ENCODE measurements at regions not wholly inside any gene's neighbourhood (a gene's known extent, or its start where the extent isn't known, plus 50 kb on each side); places are given as distances from the start of the nearest gene placed in this dataset.
A peak's percentile ranks its signal among the peaks of the same experiment; 100 is the strongest.

DNA sequence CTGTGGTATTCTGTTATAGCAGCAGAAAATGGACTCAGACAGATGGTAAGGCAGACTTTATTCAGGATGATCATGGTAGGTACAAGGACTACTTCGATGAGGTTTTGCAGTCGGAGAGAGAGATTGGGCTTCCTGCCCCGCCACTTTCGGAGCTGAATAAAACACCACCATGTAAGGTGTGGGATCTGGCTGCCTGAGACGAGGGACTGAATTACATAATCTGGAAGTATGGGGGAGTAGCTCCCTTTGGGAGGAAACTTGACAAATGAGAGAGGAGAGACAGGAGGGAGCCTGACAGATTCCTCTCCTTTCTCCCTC is 255.5 kb upstream of the GATB start:
- no peak for ATAC-seq (ENCODE audit: low read depth)
- H3K9me3 Mint-ChIP-seq, result no peaks in the 10 kb centered on the region

DNA sequence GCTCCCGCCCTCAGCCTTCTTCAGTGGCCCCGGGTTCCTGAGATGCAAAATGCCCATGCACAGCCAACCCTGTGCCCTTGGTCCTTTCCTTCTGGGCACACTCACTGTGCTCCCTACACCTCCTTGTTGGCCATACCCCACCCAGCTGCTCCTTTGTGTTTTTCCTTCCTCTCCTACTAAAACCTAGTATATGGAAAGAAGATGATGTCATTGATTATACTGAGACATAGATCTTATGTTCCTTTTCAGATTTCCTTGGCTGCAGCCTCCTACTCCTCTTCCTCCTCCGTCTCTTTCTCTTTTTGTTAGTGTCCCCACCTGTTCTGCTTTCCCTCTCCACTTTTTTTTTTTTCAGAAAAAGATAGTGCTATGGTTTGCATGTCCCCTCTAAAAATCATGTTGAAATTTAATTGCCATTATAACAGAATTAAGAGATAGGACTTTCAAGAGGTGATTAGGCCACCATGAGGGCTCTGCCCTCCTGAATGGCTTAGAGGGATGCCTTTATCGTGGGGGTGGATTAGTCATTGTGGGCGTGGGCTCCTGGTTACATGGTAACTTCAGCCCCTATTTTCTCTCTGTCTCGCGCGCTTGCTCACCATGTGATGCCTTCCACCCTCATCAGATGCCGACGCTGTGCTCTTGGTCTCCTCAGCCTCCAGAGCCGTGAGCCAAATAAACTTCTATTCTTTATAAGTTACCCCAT is 254.9 kb upstream of the GATB start:
- no peak overlapping the region for H3K27ac Mint-ChIP-seq
- H3K4me1 Mint-ChIP-seq, result peaks cover 10% of the 10 kb centered on the region
- H3K4me3 Mint-ChIP-seq, result no peak overlapping the region

More for the DNA sequence above, 255.5 kb upstream of the GATB start:
- H3K4me3 Mint-ChIP-seq, result no peak overlapping the region
- no peak overlapping the region for H3K27ac Mint-ChIP-seq
- peaks cover 6% of the 10 kb centered on the region for H3K27me3 Mint-ChIP-seq
- H3K36me3 Mint-ChIP-seq, result no peaks in the 10 kb centered on the region
- DNase-seq (ENCODE audit: low spot score in 2 of 2), result no peak
- H3K4me1 Mint-ChIP-seq, result peaks cover 10% of the 10 kb centered on the region

DNA sequence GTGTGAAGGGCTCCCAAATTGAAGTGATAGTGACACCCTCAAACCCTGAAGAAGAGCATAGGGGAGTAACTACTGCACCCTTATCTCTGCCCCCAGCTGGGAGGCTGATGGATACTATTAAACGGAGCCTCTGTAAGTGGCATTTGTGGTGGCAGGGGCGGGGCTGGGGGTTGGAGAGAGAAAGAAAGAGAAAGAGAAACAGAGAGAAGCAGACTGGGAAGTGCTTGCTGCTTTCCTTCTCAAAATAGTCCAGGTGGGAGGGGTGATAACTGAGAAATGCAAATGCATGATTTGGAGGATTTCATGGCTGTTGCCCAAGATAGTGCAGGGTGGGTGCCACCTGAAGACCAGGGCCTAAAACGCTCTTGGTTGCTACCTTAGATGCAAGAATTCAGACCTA is 253.5 kb upstream of the GATB start:
- peaks cover 4% of the 10 kb centered on the region for H3K27me3 Mint-ChIP-seq

More for the DNA sequence above, 254.9 kb upstream of the GATB start:
- ATAC-seq (ENCODE audit: low read depth) (no peak), DNase-seq (ENCODE audit: low spot score in 2 of 2) (no peak)
- Mint-ChIP-seq H3K36me3 (no peaks in the 10 kb centered on the region), H3K27me3 (peaks cover 6% of the 10 kb centered on the region), H3K9me3 (no peaks in the 10 kb centered on the region)

DNA sequence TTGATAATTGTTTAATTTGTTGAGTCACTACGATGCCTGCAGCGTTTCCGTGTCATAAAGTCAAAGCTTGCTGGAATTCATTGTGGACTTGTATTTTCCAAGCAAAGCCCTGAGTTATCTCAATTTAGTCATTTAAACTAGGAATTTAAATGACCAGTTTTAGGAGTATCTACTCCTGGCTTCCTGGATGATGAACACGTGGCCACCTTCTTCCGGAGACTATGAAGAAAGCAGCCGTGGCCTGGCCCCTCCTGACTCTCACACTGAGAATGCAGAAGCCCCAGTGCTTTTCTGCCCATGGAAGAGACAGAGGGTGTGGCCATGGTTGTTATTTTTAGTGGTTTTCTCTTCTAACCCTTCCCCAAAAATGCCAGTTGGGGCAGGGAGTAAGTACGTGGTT is 250.7 kb upstream of the GATB start:
- Mint-ChIP-seq H3K9me3 (no peaks in the 10 kb centered on the region), H3K4me3 (no peak overlapping the region), H3K36me3 (no peaks in the 10 kb centered on the region), H3K27me3 (peaks cover 2% of the 10 kb centered on the region), H3K27ac (no peak overlapping the region), H3K4me1 (peaks cover 10% of the 10 kb centered on the region)
- ATAC-seq (ENCODE audit: low read depth) (no peak), DNase-seq (ENCODE audit: low spot score in 2 of 2) (no peak)

More for the DNA sequence above, 253.5 kb upstream of the GATB start:
- Mint-ChIP-seq H3K27ac (peak overlapping the region; percentile 43), H3K4me3 (peak overlapping the region; percentile 30), H3K4me1 (peaks cover 10% of the 10 kb centered on the region), H3K9me3 (no peaks in the 10 kb centered on the region), H3K36me3 (no peaks in the 10 kb centered on the region)
- DNase-seq (ENCODE audit: low spot score in 2 of 2), result no peak
- peak; percentile 53 for ATAC-seq (ENCODE audit: low read depth)

DNA sequence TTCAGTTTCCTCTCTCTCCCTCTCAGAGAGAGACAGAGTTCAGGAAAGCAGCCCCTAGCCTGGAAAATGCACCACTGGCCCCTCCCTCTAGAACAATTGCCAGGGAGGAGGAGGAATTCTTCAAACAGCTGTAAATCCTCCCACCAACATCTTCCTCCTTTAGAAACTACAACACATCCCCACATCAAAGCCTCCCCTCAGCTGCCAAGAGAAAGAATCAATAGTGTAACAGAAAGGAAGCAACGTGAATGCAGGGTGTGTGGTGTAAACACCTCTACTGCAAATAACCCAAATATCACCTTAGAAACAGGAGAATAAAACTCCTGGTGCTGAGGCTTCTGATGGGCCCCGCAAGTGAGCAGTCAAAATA is 249.9 kb upstream of the GATB start:
- H3K36me3 Mint-ChIP-seq, result no peaks in the 10 kb centered on the region
- peaks cover 10% of the 10 kb centered on the region for H3K4me1 Mint-ChIP-seq
- H3K4me3 Mint-ChIP-seq, result no peak overlapping the region
- ATAC-seq (ENCODE audit: low read depth) (no peak), DNase-seq (ENCODE audit: low spot score in 2 of 2) (no peak)
- H3K9me3 Mint-ChIP-seq, result no peaks in the 10 kb centered on the region
- H3K27me3 Mint-ChIP-seq, result peaks cover 2% of the 10 kb centered on the region
- no peak overlapping the region for H3K27ac Mint-ChIP-seq

DNA sequence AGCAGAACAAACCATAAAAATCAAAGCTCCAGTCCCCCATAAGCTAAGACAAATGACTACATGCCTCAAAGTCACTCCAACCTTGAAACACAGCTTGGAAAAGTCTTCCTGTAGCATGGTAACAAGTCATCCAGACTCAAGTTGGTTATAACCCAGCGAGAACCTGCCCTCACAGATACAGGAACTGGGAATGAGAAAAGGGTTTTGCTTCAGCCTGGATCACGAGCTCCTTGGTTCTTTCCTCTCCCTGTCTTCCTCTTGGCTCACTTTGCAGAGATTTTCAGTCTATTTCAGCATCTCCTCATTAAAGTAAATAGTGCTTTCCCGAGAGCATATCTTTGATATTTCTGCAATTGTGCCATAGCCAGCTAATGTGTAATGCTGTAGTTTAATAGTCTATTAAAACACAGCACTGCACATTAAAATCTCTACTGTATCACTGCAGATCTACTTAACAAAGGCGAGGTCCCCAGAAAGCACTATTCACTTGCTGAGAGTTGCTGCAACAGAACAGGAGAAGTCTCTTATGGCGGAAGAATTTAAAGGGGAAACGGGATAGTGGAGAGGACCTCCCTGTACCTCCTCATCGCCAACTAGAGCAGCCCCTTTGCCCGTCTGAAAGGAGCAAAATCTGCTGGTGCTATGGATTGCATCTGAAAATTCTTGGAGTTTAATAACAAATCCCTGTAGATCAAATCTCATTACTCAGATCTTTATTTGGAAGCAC is 249.3 kb upstream of the GATB start:
- Mint-ChIP-seq H3K27me3 (peaks cover 2% of the 10 kb centered on the region), H3K4me3 (no peak overlapping the region), H3K4me1 (peaks cover 10% of the 10 kb centered on the region), H3K36me3 (no peaks in the 10 kb centered on the region), H3K27ac (no peak overlapping the region), H3K9me3 (no peaks in the 10 kb centered on the region)
- DNase-seq (ENCODE audit: low spot score in 2 of 2) (no peak), ATAC-seq (ENCODE audit: low read depth) (no peak)

DNA sequence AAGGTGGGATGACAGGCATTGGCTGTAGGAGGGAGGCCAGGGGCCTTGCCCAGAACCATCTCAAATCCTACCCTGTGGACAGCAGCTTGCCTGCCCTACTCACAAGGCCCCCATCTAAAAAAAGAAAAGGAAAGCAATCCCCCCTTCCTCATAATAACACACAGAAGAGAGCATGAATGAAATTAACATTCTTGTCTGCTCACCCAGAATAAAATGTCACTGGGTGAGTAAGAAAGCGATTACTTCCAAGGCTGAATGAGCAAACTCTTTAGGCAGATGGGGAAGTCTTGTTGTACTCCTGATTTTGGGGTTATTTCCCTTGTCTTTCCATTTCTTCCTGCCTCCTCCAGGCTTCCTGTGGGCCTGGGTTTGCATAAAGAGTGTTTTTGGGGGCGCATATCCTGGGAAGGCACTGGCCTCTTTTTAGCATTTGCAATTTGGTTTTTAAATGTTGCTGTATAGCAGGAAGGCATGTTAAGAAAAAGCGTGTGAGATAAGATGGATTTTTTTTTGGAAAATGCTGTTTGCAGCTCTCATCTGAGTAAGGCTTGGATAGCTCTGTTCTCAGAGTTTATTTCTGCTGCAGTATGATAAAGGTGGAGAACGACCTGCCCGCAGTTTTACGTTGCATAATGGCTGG is 248.3 kb upstream of the GATB start:
- Mint-ChIP-seq H3K27ac (no peak overlapping the region), H3K27me3 (peaks cover 4% of the 10 kb centered on the region), H3K36me3 (no peaks in the 10 kb centered on the region), H3K4me3 (no peak overlapping the region), H3K9me3 (no peaks in the 10 kb centered on the region), H3K4me1 (peaks cover 3% of the 10 kb centered on the region)
- DNase-seq (ENCODE audit: low spot score in 2 of 2) (no peak), ATAC-seq (ENCODE audit: low read depth) (no peak)

DNA sequence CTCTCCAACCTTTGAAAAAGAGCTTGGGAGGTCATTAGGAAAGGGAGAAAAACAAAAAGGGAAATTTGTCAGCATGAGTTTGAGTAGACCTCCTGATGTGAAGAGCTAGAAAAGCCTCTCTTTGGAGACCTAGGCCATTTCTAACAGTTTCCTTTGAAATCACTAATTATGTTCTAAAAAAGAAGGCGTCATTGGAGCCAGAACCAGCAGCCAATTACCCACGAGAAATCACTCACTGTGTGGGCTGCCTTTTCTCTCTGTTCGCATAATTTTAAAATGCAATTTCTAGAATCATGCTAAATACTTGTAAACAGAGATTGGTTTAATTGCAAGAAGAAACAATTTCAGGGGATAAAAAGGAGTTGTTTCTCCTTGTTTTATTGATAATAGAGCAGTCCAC is 246.3 kb upstream of the GATB start:
- Mint-ChIP-seq H3K4me1 (no peaks in the 10 kb centered on the region), H3K27me3 (peaks cover 4% of the 10 kb centered on the region), H3K36me3 (no peaks in the 10 kb centered on the region), H3K4me3 (no peak overlapping the region), H3K9me3 (no peaks in the 10 kb centered on the region), H3K27ac (no peak overlapping the region)
- no peak for DNase-seq (ENCODE audit: low spot score in 2 of 2)
- ATAC-seq (ENCODE audit: low read depth), result no peak

DNA sequence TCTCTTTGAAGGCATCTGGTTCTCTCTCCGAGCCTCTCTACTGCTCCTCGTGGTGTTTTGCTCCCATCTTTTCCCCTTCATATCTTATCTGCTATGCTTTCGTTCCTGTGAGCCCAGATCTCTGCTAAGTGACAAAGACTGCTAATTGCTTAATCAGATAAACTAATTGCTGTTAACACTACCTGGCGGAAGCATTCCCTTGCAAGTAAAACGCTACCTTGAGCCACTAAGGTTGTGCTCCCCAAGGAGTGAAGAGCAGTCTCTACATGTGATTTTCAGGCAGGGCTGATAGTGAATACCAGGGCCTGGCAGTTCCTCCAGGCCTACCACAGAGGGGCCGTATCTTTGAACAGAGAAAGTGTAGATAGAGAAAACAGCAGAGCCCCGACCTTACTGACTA is 244.0 kb upstream of the GATB start:
- Mint-ChIP-seq H3K27ac (no peak overlapping the region), H3K27me3 (peaks cover 2% of the 10 kb centered on the region), H3K4me3 (no peak overlapping the region), H3K4me1 (no peaks in the 10 kb centered on the region), H3K36me3 (no peaks in the 10 kb centered on the region), H3K9me3 (no peaks in the 10 kb centered on the region)
- ATAC-seq (ENCODE audit: low read depth), result no peak
- DNase-seq (ENCODE audit: low spot score in 2 of 2), result no peak

DNA sequence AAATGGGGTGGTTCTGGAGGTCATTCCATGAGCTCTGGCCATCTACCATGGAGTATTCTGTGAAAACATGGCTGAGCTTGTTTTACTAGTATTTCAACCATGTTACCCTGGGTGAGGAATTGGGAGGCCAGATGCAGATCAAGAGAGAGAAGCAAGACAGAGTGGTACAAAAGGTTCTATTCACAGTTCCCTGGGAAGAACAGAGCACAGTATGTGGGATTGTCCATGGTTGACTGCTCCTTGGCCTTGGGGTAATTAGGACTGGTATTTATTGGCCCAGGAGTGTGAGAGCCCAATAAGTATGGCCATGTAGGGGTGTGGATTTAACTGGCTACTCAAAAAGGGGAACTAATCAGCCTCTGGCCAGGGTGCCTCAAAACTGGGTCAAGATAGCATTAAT is 239.7 kb upstream of the GATB start:
- no peak for ATAC-seq (ENCODE audit: low read depth)
- Mint-ChIP-seq H3K36me3 (no peaks in the 10 kb centered on the region), H3K4me3 (no peak overlapping the region), H3K9me3 (no peaks in the 10 kb centered on the region), H3K4me1 (no peaks in the 10 kb centered on the region), H3K27ac (no peak overlapping the region), H3K27me3 (peaks cover 5% of the 10 kb centered on the region)
- DNase-seq (ENCODE audit: low spot score in 2 of 2), result no peak

DNA sequence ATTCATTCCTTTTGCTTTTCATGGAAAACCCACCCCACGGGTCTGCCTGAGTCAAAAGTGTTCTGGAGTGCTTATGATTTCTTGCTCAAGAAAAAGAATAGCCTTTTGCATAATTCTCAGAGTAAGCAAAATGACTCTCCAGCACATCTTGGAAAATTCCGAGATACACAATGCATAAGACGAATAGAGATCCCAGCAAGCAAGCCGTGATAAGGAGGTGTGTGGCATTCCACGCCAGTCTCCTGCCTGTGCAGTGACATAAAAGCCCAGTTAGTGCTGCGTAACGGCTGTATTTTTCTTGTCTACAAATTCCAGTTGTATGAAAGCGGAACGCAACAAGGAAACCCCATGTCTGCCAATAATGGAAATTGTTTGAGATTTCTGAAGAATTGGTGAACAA is 237.9 kb upstream of the GATB start:
- no peak for ATAC-seq (ENCODE audit: low read depth)
- Mint-ChIP-seq H3K27ac (no peak overlapping the region), H3K9me3 (no peaks in the 10 kb centered on the region), H3K36me3 (no peaks in the 10 kb centered on the region), H3K4me1 (no peaks in the 10 kb centered on the region), H3K27me3 (peaks cover 2% of the 10 kb centered on the region), H3K4me3 (no peak overlapping the region)
- DNase-seq (ENCODE audit: low spot score in 2 of 2), result no peak

DNA sequence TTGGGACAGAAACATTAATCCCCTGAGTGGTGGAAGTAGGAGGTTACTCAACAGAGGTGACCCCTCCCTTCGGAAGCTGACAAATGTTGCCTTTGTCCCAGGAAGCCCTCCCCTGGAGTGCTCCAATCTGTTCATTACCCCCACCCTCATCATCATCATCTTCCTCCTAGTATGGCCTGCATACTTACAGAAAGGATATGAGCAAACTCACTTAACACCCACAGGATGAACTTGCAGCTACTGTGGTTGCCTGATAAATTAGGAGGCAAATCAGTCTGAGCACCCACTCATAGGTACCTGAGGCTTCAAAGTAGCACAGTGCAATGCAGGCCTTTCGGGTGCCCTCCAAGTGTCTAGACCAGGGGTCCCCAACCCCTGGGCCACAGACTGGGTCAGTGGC is 236.7 kb upstream of the GATB start:
- no peak for DNase-seq (ENCODE audit: low spot score in 2 of 2)
- Mint-ChIP-seq H3K4me3 (no peak overlapping the region), H3K27ac (no peak overlapping the region), H3K9me3 (no peaks in the 10 kb centered on the region), H3K36me3 (no peaks in the 10 kb centered on the region), H3K4me1 (no peaks in the 10 kb centered on the region), H3K27me3 (peaks cover 4% of the 10 kb centered on the region)
- ATAC-seq (ENCODE audit: low read depth), result no peak

DNA sequence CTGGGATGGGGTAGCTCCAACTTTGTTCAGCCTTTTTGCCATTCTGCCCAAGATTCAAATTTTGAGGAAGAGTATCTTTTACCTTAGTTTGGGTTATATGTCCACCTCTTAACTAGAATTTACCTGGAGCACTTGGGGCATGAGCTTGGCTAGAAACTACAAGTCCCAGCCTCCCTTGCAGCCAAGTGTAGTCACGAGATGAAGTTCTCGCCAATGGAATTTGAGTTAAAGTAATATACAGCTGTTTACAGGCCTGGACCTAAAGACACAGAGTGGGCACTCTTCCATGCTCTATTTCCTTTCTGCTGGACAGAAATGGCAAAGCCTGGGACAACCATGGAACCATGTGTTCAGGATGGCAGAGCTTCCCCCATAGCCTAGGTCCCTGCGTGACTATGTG is 233.6 kb upstream of the GATB start:
- ATAC-seq (ENCODE audit: low read depth) (no peak), DNase-seq (ENCODE audit: low spot score in 2 of 2) (no peak)
- Mint-ChIP-seq H3K36me3 (no peaks in the 10 kb centered on the region), H3K4me1 (no peaks in the 10 kb centered on the region), H3K27me3 (peaks cover 4% of the 10 kb centered on the region), H3K9me3 (no peaks in the 10 kb centered on the region), H3K4me3 (no peak overlapping the region), H3K27ac (no peak overlapping the region)

DNA sequence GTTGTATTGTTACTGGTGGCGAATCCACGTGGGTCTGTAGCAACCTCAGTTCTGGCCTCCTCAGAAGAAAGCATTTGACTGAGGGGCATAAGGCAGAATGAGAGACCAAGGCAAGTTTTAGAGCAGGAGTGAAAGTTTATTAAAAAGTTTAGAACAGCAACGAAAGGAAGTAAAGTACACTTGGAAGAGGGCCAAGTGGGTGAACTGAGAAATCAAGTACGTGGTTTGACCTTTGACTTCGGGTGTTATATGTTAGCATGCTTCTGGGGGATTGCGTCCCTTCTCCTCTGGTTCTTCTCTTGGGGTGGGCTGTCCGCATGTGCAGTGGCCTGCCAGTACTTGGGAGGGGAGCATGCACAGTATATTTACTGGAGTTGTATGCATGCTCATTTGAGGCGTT is 232.7 kb upstream of the GATB start:
- Mint-ChIP-seq H3K27ac (no peak overlapping the region), H3K4me3 (no peak overlapping the region), H3K36me3 (no peaks in the 10 kb centered on the region), H3K27me3 (peaks cover 1% of the 10 kb centered on the region), H3K4me1 (no peaks in the 10 kb centered on the region), H3K9me3 (no peaks in the 10 kb centered on the region)
- ATAC-seq (ENCODE audit: low read depth) (no peak), DNase-seq (ENCODE audit: low spot score in 2 of 2) (no peak)
